PC-3 (cell line): ENCODE measurements at regions not wholly inside any gene's neighbourhood (a gene's known extent, or its start where the extent isn't known, plus 50 kb on each side); places are given as distances from the start of the nearest gene placed in this dataset.

Experiments
- EZH2 ChIP-seq: fragments of 300-600 bp; sonication (generic); IDR thresholded peaks from one replicate; pipeline ENCODE4 v1.6.1; 2017; ENCODE audit warnings: antibody characterized with exemption, mild to moderate bottlenecking, low read length; ENCODE audit not compliant: unreplicated experiment
- TF ChIP-seq, protein P1 (sequence below): fragments of 300-600 bp; sonication (generic); conservative IDR thresholded peaks from 2 replicates; pipeline ENCODE4 v1.5.1; 2017; ENCODE audit warnings: antibody characterized with exemption, low read depth, mild to moderate bottlenecking, low read length

DNA sequence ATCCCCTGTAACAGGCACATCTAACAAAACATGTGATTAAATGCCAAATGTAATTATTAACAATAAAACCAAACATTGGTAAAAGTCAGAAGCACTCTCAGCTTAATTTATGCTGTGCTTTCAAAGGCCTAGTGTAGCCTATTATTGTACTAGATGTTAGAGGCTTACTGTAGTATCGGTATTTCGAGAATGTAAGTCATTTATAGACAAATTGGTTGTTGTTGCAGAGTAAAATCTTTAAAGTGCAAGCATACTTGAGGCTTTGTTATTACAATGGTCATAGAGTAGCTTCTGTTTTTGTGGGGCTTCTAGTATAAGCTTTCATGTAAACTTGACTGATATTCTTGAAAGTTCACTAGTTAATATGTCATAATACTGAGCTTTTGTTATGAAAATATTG, 965.8 kb downstream of the PLA2G4A start:
- TF ChIP-seq, protein P1, sequence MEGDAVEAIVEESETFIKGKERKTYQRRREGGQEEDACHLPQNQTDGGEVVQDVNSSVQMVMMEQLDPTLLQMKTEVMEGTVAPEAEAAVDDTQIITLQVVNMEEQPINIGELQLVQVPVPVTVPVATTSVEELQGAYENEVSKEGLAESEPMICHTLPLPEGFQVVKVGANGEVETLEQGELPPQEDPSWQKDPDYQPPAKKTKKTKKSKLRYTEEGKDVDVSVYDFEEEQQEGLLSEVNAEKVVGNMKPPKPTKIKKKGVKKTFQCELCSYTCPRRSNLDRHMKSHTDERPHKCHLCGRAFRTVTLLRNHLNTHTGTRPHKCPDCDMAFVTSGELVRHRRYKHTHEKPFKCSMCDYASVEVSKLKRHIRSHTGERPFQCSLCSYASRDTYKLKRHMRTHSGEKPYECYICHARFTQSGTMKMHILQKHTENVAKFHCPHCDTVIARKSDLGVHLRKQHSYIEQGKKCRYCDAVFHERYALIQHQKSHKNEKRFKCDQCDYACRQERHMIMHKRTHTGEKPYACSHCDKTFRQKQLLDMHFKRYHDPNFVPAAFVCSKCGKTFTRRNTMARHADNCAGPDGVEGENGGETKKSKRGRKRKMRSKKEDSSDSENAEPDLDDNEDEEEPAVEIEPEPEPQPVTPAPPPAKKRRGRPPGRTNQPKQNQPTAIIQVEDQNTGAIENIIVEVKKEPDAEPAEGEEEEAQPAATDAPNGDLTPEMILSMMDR: no peak
- no peak for TF ChIP-seq EZH2
